Caco-2 (cell line): ENCODE measurements at regions not wholly inside any gene's neighbourhood (a gene's known extent, or its start where the extent isn't known, plus 50 kb on each side); places are given as distances from the start of the nearest gene placed in this dataset.

Experiments
- BruUV-seq: library from RNA; stranded (reverse); fragments of 400-500 nt; replicated peaks from 2 replicates; lab custom pipeline; 2021; lab: Mats Ljungman, UMichigan
- CTCF ChIA-PET: fragments of 300-600 bp; sonication (Branson Sonifier 250); formaldehyde crosslinking; loops from one replicate; lab custom pipeline; 2022; ENCODE audit warnings: antibody characterized with exemption; lab: Charles Lee
- POLR2A ChIA-PET: fragments of 300-600 bp; sonication (Branson Sonifier 250); formaldehyde crosslinking; loops from one replicate; lab custom pipeline; 2022; ENCODE audit warnings: antibody characterized with exemption; lab: Charles Lee
- DNase-seq, 2 experiments: peaks; one replicate each; pipeline versions ENCODE4 v3.0.0 to v3.0.0-alpha.2; 2020 to 2022
- H3K27me3 ChIP-seq: replicated peaks from 2 replicates; pipeline ENCODE4 v1.6.0; 2011; ENCODE audit warnings: low read length; ENCODE audit not compliant: control insufficient read depth, insufficient read depth
- H3K36me3 ChIP-seq: 2 replicates; pipeline ENCODE4 v1.5.1; 2011; ENCODE audit warnings: low read length; ENCODE audit not compliant: control insufficient read depth, insufficient read depth
- H3K4me1 ChIP-seq: fragments of 250-450 bp; sonication (Bioruptor Pico); 2 replicates; pipeline ENCODE4 v1.5.1; 2020; ENCODE audit warnings: mild to moderate bottlenecking
- H3K4me3 ChIP-seq: 2 replicates; pipeline ENCODE4 v1.5.1; 2011; ENCODE audit warnings: low read depth, mild to moderate bottlenecking, control low read depth, low read length
- H3K9me3 ChIP-seq: fragments of 250-450 bp; sonication (Bioruptor Pico); 2 replicates; pipeline ENCODE4 v1.5.1; 2020; ENCODE audit warnings: mild to moderate bottlenecking, moderate library complexity
- H3K27ac Mint-ChIP-seq: one replicate; pipeline ENCODE4 v1.8.0; 2022; ENCODE audit warnings: mixed read lengths; ENCODE audit not compliant: unreplicated experiment
- H3K27me3 Mint-ChIP-seq: one replicate; pipeline ENCODE4 v1.8.0; 2022; ENCODE audit warnings: mixed read lengths; ENCODE audit not compliant: insufficient read depth, unreplicated experiment
- H3K36me3 Mint-ChIP-seq: one replicate; pipeline ENCODE4 v1.8.0; 2022; ENCODE audit warnings: mild to moderate bottlenecking, mixed read lengths; ENCODE audit not compliant: insufficient read depth, unreplicated experiment
- H3K4me1 Mint-ChIP-seq: one replicate; pipeline ENCODE4 v1.8.0; 2022; ENCODE audit warnings: low read depth, mixed read lengths; ENCODE audit not compliant: unreplicated experiment
- H3K4me3 Mint-ChIP-seq: one replicate; pipeline ENCODE4 v1.8.0; 2022; ENCODE audit warnings: mild to moderate bottlenecking, moderate library complexity, mixed read lengths; ENCODE audit not compliant: unreplicated experiment
- H3K9me3 Mint-ChIP-seq: one replicate; pipeline ENCODE4 v1.8.0; 2022; ENCODE audit warnings: mixed read lengths; ENCODE audit not compliant: unreplicated experiment
- intact Hi-C: fragments of 100-400 bp; cut with micrococcal nuclease; formaldehyde crosslinking; loops from one replicate; pipeline ENCODE4 v1.10.0; 2022; ENCODE audit not compliant: unreplicated experiment
- TF ChIP-seq, protein P1 (sequence below), 2 experiments: fragments of 200-600 bp in 1 of 2; IDR thresholded peaks; 1 replicate in 1 of 2; 2 replicates in 1 of 2; pipeline versions ENCODE4 v1.5.1 to v1.8.0; 2011 to 2022; ENCODE audit warnings: antibody characterized with exemption in 1 of 2, control low read depth in 1 of 2, inconsistent platforms in 1 of 2, low read depth in 1 of 2, low read length in 1 of 2, mild to moderate bottlenecking in 1 of 2, moderate library complexity in 1 of 2; ENCODE audit not compliant: insufficient read depth in 1 of 2, severe bottlenecking in 1 of 2, unreplicated experiment in 1 of 2

DNA sequence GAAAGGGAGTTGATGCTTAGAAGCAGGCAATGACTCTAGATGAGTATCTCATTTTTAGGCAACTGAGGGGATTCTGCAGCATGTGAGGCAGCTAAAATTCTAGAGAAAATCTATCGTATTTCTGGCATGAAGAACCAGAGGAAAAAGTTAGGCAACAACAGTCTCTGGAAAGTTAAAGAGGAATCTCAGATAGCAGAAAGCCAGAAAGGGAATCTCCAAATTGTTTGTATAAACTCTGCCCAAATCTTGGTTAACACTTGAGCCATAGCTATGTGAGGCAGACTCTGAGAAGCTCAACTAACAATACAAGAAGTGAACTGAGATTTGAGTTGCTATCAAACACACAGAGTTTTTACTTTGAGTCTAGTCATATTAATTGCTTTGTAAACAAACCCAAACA, 215.8 kb upstream of the FZD8 start:
- POLR2A ChIA-PET, result no interaction called here
- no peaks in the 10 kb centered on the region for H3K36me3 ChIP-seq
- H3K4me3 Mint-ChIP-seq, result peak overlapping the region; percentile 87
- H3K9me3 Mint-ChIP-seq, result peaks cover 10% of the 10 kb centered on the region
- no peaks in the 10 kb centered on the region for H3K27me3 ChIP-seq
- peaks cover 8% of the 10 kb centered on the region for H3K27me3 Mint-ChIP-seq
- H3K4me1 ChIP-seq, result no peaks in the 10 kb centered on the region
- no peaks in the 10 kb centered on the region for H3K36me3 Mint-ChIP-seq
- 0 out of 2 replicates have a peak, but pooled peaks cover 7% of the 10 kb centered on the region for H3K9me3 ChIP-seq
- no peak overlapping the region for H3K4me3 ChIP-seq
- no peaks in the 10 kb centered on the region for H3K4me1 Mint-ChIP-seq
- DNase-seq, result no peak
- TF ChIP-seq, protein P1, sequence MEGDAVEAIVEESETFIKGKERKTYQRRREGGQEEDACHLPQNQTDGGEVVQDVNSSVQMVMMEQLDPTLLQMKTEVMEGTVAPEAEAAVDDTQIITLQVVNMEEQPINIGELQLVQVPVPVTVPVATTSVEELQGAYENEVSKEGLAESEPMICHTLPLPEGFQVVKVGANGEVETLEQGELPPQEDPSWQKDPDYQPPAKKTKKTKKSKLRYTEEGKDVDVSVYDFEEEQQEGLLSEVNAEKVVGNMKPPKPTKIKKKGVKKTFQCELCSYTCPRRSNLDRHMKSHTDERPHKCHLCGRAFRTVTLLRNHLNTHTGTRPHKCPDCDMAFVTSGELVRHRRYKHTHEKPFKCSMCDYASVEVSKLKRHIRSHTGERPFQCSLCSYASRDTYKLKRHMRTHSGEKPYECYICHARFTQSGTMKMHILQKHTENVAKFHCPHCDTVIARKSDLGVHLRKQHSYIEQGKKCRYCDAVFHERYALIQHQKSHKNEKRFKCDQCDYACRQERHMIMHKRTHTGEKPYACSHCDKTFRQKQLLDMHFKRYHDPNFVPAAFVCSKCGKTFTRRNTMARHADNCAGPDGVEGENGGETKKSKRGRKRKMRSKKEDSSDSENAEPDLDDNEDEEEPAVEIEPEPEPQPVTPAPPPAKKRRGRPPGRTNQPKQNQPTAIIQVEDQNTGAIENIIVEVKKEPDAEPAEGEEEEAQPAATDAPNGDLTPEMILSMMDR (IDR thresholded peaks at IDR 0.05; ENCODE audit: insufficient read depth in 1 of 2, low read depth in 1 of 2, low read length in 1 of 2, severe bottlenecking in 1 of 2, unreplicated experiment in 1 of 2), result no peak
- no peak overlapping the region for H3K27ac Mint-ChIP-seq
- intact Hi-C loops, result no loop called here
- BruUV-seq, result no TSS peak
- CTCF ChIA-PET, result no interaction called here

- H3K36me3 ChIP-seq, result no peaks in the 10 kb centered on the region
- H3K4me3 Mint-ChIP-seq, result no peak overlapping the region
- TF ChIP-seq, protein P1 (IDR thresholded peaks at IDR 0.05; ENCODE audit: insufficient read depth in 1 of 2, low read depth in 1 of 2, low read length in 1 of 2, severe bottlenecking in 1 of 2, unreplicated experiment in 1 of 2), result no peak
- peaks cover 11% of the 10 kb centered on the region for H3K27me3 Mint-ChIP-seq
- CTCF ChIA-PET, result no interaction called here
- POLR2A ChIA-PET, result no interaction called here
- no peak overlapping the region for H3K27ac Mint-ChIP-seq
- H3K4me3 ChIP-seq, result no peak overlapping the region
- no peak for DNase-seq
- H3K9me3 Mint-ChIP-seq, result no peaks in the 10 kb centered on the region
- no peaks in the 10 kb centered on the region for H3K27me3 ChIP-seq
- no peaks in the 10 kb centered on the region for H3K4me1 Mint-ChIP-seq
- H3K4me1 ChIP-seq, result no peaks in the 10 kb centered on the region
- H3K36me3 Mint-ChIP-seq, result no peaks in the 10 kb centered on the region
- no TSS peak for BruUV-seq
- peaks cover 3% of the 10 kb centered on the region; the same call in 1 of the 2 replicates for H3K9me3 ChIP-seq
- intact Hi-C loops, result no loop called here
These were observed 213.3 kb upstream of the FZD8 start for GRCh38 chr10:35855155-35855947.

- ChIA-PET POLR2A (no interaction called here), CTCF (no interaction called here)
- no peaks in the 10 kb centered on the region for H3K27me3 ChIP-seq
- H3K4me1 Mint-ChIP-seq, result no peaks in the 10 kb centered on the region
- no peaks in the 10 kb centered on the region for H3K9me3 Mint-ChIP-seq
- TF ChIP-seq, protein P1 (IDR thresholded peaks at IDR 0.05; ENCODE audit: insufficient read depth in 1 of 2, low read depth in 1 of 2, low read length in 1 of 2, severe bottlenecking in 1 of 2, unreplicated experiment in 1 of 2), result no peak
- H3K36me3 ChIP-seq, result no peaks in the 10 kb centered on the region
- intact Hi-C loops, result no loop called here
- no peak overlapping the region for H3K4me3 Mint-ChIP-seq
- H3K4me1 ChIP-seq, result no peaks in the 10 kb centered on the region
- no peak overlapping the region for H3K27ac Mint-ChIP-seq
- no peak overlapping the region for H3K4me3 ChIP-seq
- no TSS peak for BruUV-seq
- no peak for DNase-seq
- no peaks in the 10 kb centered on the region for H3K36me3 Mint-ChIP-seq
- peaks cover 16% of the 10 kb centered on the region for H3K27me3 Mint-ChIP-seq
- peaks cover 4% of the 10 kb centered on the region; the same call in 1 of the 2 replicates for H3K9me3 ChIP-seq
These were observed 212.6 kb upstream of the FZD8 start for GRCh38 chr10:35854661-35855060.
